ENCODE measurements at regions not wholly inside any gene's neighbourhood (a gene's known extent, or its start where the extent isn't known, plus 50 kb on each side); places are given as distances from the start of the nearest gene placed in this dataset.

DNA sequence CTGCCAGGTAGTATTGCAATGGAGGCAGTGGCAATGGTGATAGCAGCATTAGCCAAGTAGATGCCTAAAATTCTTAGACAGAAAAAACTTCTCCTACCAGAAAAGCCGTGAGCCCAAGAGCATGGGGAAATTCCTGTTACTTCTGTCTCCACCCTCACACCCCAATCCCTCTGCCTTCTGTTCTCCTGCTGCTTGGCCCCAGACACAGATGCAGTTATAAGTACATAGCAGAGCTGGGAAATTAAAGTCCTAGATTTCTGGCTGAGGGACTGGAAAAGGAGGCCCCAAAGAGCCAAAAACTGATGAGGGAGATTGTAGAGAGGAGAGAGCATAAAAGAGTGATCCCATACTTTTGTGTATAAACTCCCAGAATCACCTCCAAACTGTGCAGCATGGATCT, 166.9 kb downstream of the SMAD6 start:
- TF ChIP-seq ZNF24 (IDR thresholded peaks at IDR 0.05): no peak
- TF ChIP-seq GABPA (IDR thresholded peaks at IDR 0.05; ENCODE audit: low read depth): no peak
- no peak for TF ChIP-seq HDAC6 (IDR thresholded peaks at IDR 0.05; ENCODE audit: unreplicated experiment)
- TF ChIP-seq RBBP5 (conservative IDR thresholded peaks at IDR 0.05): no peak
- TF ChIP-seq CTCF (IDR thresholded peaks at IDR 0.05 in 2 of 3, conservative IDR thresholded peaks at IDR 0.05 in 1 of 3; ENCODE audit: control insufficient read depth in 2 of 3, extremely low read depth in 1 of 3, insufficient read depth in 1 of 3, low read depth in 3 of 3, low read length in 3 of 3): no peak
- TF ChIP-seq NR2C2 (IDR thresholded peaks at IDR 0.05; ENCODE audit: borderline replicate concordance, control insufficient read depth, insufficient read length, low read depth): no peak
- TF ChIP-seq, protein P1, sequence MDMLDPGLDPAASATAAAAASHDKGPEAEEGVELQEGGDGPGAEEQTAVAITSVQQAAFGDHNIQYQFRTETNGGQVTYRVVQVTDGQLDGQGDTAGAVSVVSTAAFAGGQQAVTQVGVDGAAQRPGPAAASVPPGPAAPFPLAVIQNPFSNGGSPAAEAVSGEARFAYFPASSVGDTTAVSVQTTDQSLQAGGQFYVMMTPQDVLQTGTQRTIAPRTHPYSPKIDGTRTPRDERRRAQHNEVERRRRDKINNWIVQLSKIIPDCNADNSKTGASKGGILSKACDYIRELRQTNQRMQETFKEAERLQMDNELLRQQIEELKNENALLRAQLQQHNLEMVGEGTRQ (IDR thresholded peaks at IDR 0.05; ENCODE audit: borderline replicate concordance, low read depth, low read length): no peak
